GM12865 (cell line): ENCODE measurements at regions not wholly inside any gene's neighbourhood (a gene's known extent, or its start where the extent isn't known, plus 50 kb on each side); places are given as distances from the start of the nearest gene placed in this dataset.

Source experiments
- DNase-seq: peaks from one replicate; pipeline ENCODE4 v3.0.0; 2010; ENCODE audit warnings: low read depth
- H3K4me3 ChIP-seq: 2 replicates; pipeline ENCODE4 v1.5.1; 2011; ENCODE audit warnings: mild to moderate bottlenecking, low read depth, low read length, control low read depth
- TF ChIP-seq, protein P1 (sequence below): IDR thresholded peaks from 2 replicates; pipeline ENCODE4 v1.5.1; 2011; ENCODE audit warnings: low read length, control low read depth, low read depth, inconsistent platforms; ENCODE audit not compliant: insufficient read depth; ENCODE audit errors: missing control alignments

- H3K4me3 ChIP-seq, result no peak overlapping the region
- DNase-seq, result no peak
- TF ChIP-seq, protein P1, sequence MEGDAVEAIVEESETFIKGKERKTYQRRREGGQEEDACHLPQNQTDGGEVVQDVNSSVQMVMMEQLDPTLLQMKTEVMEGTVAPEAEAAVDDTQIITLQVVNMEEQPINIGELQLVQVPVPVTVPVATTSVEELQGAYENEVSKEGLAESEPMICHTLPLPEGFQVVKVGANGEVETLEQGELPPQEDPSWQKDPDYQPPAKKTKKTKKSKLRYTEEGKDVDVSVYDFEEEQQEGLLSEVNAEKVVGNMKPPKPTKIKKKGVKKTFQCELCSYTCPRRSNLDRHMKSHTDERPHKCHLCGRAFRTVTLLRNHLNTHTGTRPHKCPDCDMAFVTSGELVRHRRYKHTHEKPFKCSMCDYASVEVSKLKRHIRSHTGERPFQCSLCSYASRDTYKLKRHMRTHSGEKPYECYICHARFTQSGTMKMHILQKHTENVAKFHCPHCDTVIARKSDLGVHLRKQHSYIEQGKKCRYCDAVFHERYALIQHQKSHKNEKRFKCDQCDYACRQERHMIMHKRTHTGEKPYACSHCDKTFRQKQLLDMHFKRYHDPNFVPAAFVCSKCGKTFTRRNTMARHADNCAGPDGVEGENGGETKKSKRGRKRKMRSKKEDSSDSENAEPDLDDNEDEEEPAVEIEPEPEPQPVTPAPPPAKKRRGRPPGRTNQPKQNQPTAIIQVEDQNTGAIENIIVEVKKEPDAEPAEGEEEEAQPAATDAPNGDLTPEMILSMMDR, result no peak
Observed at GRCh38 chr5:104187656-104188055, 625.1 kb upstream of the NUDT12 start.

- no peak for DNase-seq
- TF ChIP-seq, protein P1, result no peak
- no peak overlapping the region for H3K4me3 ChIP-seq
Observed at GRCh38 chr5:104186510-104186909, 623.9 kb upstream of the NUDT12 start.

DNA sequence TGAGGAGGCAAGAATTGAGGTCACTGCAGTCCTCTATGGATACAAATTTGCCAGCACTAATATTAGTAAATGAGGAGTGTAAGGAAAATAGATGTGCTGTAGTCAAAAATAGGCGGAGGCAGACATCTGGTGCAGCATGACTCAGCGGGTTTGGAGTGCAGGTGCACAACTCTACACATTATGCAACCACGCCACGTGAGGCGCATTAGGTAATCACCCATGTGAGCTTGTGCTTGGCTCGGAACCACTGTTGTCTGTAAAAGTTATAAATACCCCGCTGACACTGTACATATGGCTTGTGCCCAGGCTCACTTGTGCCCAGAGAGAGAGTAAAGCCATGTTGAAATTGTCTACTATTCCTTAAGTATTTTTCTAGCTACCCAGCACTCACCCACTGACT is 623.5 kb upstream of the NUDT12 start:
- no peak overlapping the region for H3K4me3 ChIP-seq
- DNase-seq, result no peak
- TF ChIP-seq, protein P1, result no peak

DNA sequence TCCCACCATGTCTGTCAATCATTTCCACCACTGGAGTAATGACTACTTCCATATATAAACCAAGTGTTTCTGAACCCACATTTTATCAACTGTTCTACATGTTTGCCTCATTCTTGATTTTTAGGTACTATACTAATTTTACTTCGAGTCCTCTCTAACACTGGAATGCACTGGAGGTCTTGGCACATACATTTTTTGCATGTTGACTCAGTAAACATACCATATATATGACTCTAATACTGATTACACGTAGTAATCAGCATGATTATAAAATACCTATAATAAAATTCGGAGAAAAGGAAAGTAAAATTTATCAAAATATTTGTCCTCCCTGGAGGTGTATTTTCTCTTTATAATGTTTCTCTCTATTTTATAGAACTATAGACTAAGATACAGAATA is 621.7 kb upstream of the NUDT12 start:
- H3K4me3 ChIP-seq, result no peak overlapping the region
- no peak for DNase-seq
- TF ChIP-seq, protein P1, result no peak

DNA sequence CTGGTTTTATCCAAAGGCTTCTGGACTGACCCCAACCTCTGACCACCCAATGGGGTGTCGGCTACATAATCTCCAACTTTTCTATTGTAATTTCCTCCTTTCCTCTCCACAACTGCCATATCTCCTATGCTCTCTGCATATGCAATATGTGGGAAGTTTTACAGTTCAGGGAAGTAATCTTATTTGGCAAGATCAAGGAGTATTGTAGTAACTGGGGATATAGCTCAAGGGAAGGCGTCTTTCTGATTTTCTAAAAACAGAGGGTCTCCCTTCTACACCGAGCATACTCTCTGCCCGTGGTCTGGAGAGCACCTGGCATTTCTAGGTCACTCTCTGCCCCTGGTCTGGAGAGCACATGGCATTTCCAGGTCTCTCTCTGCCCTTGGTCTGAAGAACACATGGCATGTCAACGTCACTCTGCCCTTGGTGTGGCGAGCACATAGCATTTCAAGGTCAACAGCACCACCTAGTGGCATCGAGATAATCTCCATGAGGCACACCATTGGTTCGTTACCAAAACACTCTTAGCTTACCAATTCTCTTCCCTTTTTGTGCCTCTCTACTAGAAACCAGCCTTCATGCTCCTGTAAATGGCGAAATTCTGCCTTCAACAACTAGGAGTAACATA is 616.4 kb upstream of the NUDT12 start:
- peak; percentile 74 for DNase-seq
- TF ChIP-seq, protein P1, result peak; percentile 52
- no peak overlapping the region for H3K4me3 ChIP-seq

- TF ChIP-seq, protein P1, result no peak
- no peak for DNase-seq
- H3K4me3 ChIP-seq, result peak overlapping the region; percentile 7
Observed at GRCh38 chr5:104178066-104178465, 615.5 kb upstream of the NUDT12 start.

GRCh38 chr5:104177651-104178050 is 615.1 kb upstream of the NUDT12 start:
- H3K4me3 ChIP-seq, result no peak overlapping the region
- no peak for DNase-seq
- TF ChIP-seq, protein P1, result no peak
